Hematopoietic multipotent progenitor cell (in vitro differentiated cells): ENCODE measurements at regions not wholly inside any gene's neighbourhood (a gene's known extent, or its start where the extent isn't known, plus 50 kb on each side); places are given as distances from the start of the nearest gene placed in this dataset.
"Not testable (repeated sequence)": the region's sequence is repeated elsewhere in the genome, so short reads cannot be mapped to it uniquely, and the experiment has no call there.

Experiments used
- DNase-seq, 3 donors: peaks; one replicate each; pipeline ENCODE4 v3.0.0-alpha.2; 2011 to 2015; ENCODE audit warnings: low read depth in 2 of 3, low spot score in 2 of 3

- DNase-seq: peak in 1 of 3 donors; percentile 56
Measured at GRCh38 chr9:75197561-75197960, 109.2 kb downstream of the OSTF1 start.

GRCh38 chr9:75198436-75198835 is 110.1 kb downstream of the OSTF1 start:
- no peak for DNase-seq

GRCh38 chr9:75200892-75201470 is 112.7 kb downstream of the OSTF1 start:
- peak in 2 of 3 donors; percentile 24 to 70 for DNase-seq

- DNase-seq: no peak
Measured at GRCh38 chr9:75201480-75202209, 113.3 kb downstream of the OSTF1 start.

GRCh38 chr9:75207997-75208396 is 119.7 kb downstream of the OSTF1 start:
- DNase-seq: not testable (repeated sequence)

GRCh38 chr9:75210215-75210614 is 121.9 kb downstream of the OSTF1 start:
- DNase-seq: no peak

GRCh38 chr9:75213765-75214164 is 125.5 kb downstream of the OSTF1 start:
- no peak for DNase-seq

GRCh38 chr9:75226403-75227139 is 138.3 kb downstream of the OSTF1 start:
- no peak for DNase-seq

- no peak for DNase-seq
Measured at GRCh38 chr9:75228893-75229292, 140.6 kb downstream of the OSTF1 start.

- DNase-seq: no peak
Measured at GRCh38 chr9:75229605-75230332, 141.5 kb downstream of the OSTF1 start.

GRCh38 chr9:75230469-75230868 is 142.2 kb downstream of the OSTF1 start:
- DNase-seq: no peak

- DNase-seq: no peak
Measured at GRCh38 chr9:75231167-75231566, 142.9 kb downstream of the OSTF1 start.

GRCh38 chr9:75233011-75233410 is 144.7 kb downstream of the OSTF1 start:
- DNase-seq: no peak

- DNase-seq: no peak
Measured at GRCh38 chr9:75235632-75236031, 147.3 kb downstream of the OSTF1 start.

GRCh38 chr9:75238311-75238976 is 150.1 kb downstream of the OSTF1 start:
- peak; percentile 13 to 65 (median 22) for DNase-seq

- peak in 1 of 3 donors; percentile 22 for DNase-seq
Measured at GRCh38 chr9:75239176-75239575, 150.9 kb downstream of the OSTF1 start.

GRCh38 chr9:75242426-75242825 is 154.1 kb downstream of the OSTF1 start:
- no peak for DNase-seq

- no peak for DNase-seq
Measured at GRCh38 chr9:75246949-75247348, 158.6 kb downstream of the OSTF1 start.

- DNase-seq: peak; percentile 24 to 74 (median 28)
Measured at GRCh38 chr9:75265525-75265972, 177.2 kb downstream of the OSTF1 start.

GRCh38 chr9:75269197-75269596 is 180.9 kb downstream of the OSTF1 start:
- no peak for DNase-seq
